ENCODE measurements at regions not wholly inside any gene's neighbourhood (a gene's known extent, or its start where the extent isn't known, plus 50 kb on each side); places are given as distances from the start of the nearest gene placed in this dataset.

DNA sequence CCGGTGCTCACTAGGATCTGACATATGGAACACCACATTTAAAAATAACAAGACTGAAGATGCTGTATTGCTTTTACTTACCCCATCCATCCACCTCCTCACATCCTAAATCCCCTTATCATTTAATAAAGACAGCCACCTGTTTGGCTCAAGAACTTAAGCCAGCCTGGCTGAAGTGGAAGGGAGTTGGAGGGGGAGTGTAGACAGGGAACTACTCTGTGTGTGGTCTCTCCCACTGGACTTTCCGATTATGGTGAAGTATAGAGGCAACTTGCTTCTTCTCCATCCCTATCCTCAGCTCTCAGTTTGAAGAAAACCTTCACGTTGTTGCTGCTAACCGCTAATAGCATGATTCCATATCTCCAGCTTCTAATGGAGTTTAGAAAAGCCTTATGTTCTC lies 313.4 kb downstream of the CDH11 start:
- no peak for TF ChIP-seq TCF7L2 (IDR thresholded peaks at IDR 0.05; ENCODE audit: low read depth, low read length)
- TF ChIP-seq, protein P1, sequence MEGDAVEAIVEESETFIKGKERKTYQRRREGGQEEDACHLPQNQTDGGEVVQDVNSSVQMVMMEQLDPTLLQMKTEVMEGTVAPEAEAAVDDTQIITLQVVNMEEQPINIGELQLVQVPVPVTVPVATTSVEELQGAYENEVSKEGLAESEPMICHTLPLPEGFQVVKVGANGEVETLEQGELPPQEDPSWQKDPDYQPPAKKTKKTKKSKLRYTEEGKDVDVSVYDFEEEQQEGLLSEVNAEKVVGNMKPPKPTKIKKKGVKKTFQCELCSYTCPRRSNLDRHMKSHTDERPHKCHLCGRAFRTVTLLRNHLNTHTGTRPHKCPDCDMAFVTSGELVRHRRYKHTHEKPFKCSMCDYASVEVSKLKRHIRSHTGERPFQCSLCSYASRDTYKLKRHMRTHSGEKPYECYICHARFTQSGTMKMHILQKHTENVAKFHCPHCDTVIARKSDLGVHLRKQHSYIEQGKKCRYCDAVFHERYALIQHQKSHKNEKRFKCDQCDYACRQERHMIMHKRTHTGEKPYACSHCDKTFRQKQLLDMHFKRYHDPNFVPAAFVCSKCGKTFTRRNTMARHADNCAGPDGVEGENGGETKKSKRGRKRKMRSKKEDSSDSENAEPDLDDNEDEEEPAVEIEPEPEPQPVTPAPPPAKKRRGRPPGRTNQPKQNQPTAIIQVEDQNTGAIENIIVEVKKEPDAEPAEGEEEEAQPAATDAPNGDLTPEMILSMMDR (IDR thresholded peaks at IDR 0.05): no peak
- TF ChIP-seq REST (IDR thresholded peaks at IDR 0.05; ENCODE audit: insufficient read depth in 1 of 2, low read depth in 2 of 2, low read length in 1 of 2): no peak
- TF ChIP-seq POLR2AphosphoS5 (IDR thresholded peaks at IDR 0.05; ENCODE audit: low read depth, low read length): no peak
